ENCODE measurements at regions not wholly inside any gene's neighbourhood (a gene's known extent, or its start where the extent isn't known, plus 50 kb on each side); places are given as distances from the start of the nearest gene placed in this dataset.

GRCh38 chr7:137082391-137082790, 213.9 kb downstream of the CHRM2 start:
- TF ChIP-seq CTCF (IDR thresholded peaks at IDR 0.05): no peak
- no peak for TF ChIP-seq EZH2 (IDR thresholded peaks at IDR 0.05; ENCODE audit: borderline replicate concordance, insufficient read depth, low read depth, low read length, poor library complexity, severe bottlenecking)

Measured in B cell (primary cell).